Stomach (tissue), 4 donors: ENCODE measurements at regions not wholly inside any gene's neighbourhood (a gene's known extent, or its start where the extent isn't known, plus 50 kb on each side); places are given as distances from the start of the nearest gene placed in this dataset.

Experiments used
- CTCF ChIP-seq, 7 experiments: fragments of 450-650 bp in 4 of 7; fragments of 200-600 bp in 3 of 7; sonication (generic) in 3 of 7; IDR thresholded peaks; one replicate each; pipeline ENCODE4 v1.5.1; 2016 to 2019; ENCODE audit warnings: antibody characterized with exemption in 7 of 7, control low read depth in 2 of 7, mild to moderate bottlenecking in 1 of 7
- EP300 ChIP-seq: sonication (generic); formaldehyde crosslinking; IDR thresholded peaks from one replicate; pipeline ENCODE4 v1.6.1; 2017; ENCODE audit warnings: antibody characterized with exemption

- no peak for TF ChIP-seq CTCF (IDR thresholded peaks at IDR 0.05)
- TF ChIP-seq EP300 = no peak
These were observed 226.1 kb downstream of the DSEL start for GRCh38 chr18:67290421-67290820.
